ENCODE measurements at regions not wholly inside any gene's neighbourhood (a gene's known extent, or its start where the extent isn't known, plus 50 kb on each side); places are given as distances from the start of the nearest gene placed in this dataset.

GRCh38 chr3:157865352-157866000 is 240.7 kb downstream of the SHOX2 start:
- TF ChIP-seq CTCF (IDR thresholded peaks at IDR 0.05) = peak in 4 of 6 experiments; percentile 20 to 33 (median 22)
- TF ChIP-seq POLR2A (IDR thresholded peaks at IDR 0.05) = no peak
- no peak for TF ChIP-seq EP300 (IDR thresholded peaks at IDR 0.05)
- no peak for TF ChIP-seq POLR2AphosphoS5 (IDR thresholded peaks at IDR 0.05)

Measured in upper lobe of left lung (tissue), 4 donors.